ENCODE measurements at regions not wholly inside any gene's neighbourhood (a gene's known extent, or its start where the extent isn't known, plus 50 kb on each side); places are given as distances from the start of the nearest gene placed in this dataset.
"Not testable (repeated sequence)": the region's sequence is repeated elsewhere in the genome, so short reads cannot be mapped to it uniquely, and the experiment has no call there.

DNA sequence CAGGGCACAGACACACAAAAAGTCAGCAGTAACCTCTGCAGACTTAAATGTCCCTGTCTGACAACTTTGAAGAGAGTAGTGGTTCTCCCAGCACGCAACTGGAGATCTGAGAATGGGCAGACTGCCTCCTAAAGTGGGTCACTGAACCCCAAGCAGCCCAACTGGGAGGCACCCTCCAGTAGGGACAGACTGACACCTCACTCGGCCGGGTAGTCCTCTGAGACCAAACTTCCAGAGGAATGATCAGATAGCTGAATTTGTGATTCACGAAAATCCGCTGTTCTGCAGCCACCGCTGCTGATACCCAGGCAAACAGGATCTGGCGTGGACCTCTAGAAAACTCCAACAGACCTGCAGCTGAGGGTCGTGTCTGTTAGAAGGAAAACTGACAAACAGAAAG, 2756.0 kb downstream of the RPIA start:
- TF ChIP-seq CTCF (IDR thresholded peaks at IDR 0.05; ENCODE audit: extremely low read depth in 1 of 2, insufficient read depth in 1 of 2, low read depth in 1 of 2, low read length in 2 of 2); EZH2 (IDR thresholded peaks at IDR 0.05; ENCODE audit: borderline replicate concordance, low read depth, low read length, severe bottlenecking); POLR2AphosphoS5 (IDR thresholded peaks at IDR 0.05; ENCODE audit: insufficient read depth, low read depth, low read length); MAX (IDR thresholded peaks at IDR 0.05; ENCODE audit: insufficient read depth, insufficient read length); POLR2A (IDR thresholded peaks at IDR 0.05; ENCODE audit: low read depth, low read length); FOS (IDR thresholded peaks at IDR 0.05; ENCODE audit: borderline replicate concordance, insufficient read depth, low read length); JUN (IDR thresholded peaks at IDR 0.05; ENCODE audit: borderline replicate concordance, insufficient read depth, insufficient read length, low read depth); GATA2 (IDR thresholded peaks at IDR 0.05; ENCODE audit: insufficient read depth, insufficient read length, low read depth, low read length): not testable (repeated sequence)

All from endothelial cell of umbilical vein (primary cell).